HG02852 (cell line): ENCODE measurements at regions not wholly inside any gene's neighbourhood (a gene's known extent, or its start where the extent isn't known, plus 50 kb on each side); places are given as distances from the start of the nearest gene placed in this dataset.
A peak's percentile ranks its signal among the peaks of the same experiment; 100 is the strongest.
"Not testable (repeated sequence)": the region's sequence is repeated elsewhere in the genome, so short reads cannot be mapped to it uniquely, and the experiment has no call there.

Experiments
- ATAC-seq: cut with Tn5 transposase; IDR thresholded peaks from one replicate; pipeline ENCODE4 v1.9.1; 2021; ENCODE audit warnings: mild to moderate bottlenecking, moderate library complexity; ENCODE audit not compliant: unreplicated experiment

GRCh38 chr13:44887515-44887914, 101.8 kb downstream of the NUFIP1 start:
- no peak for ATAC-seq

- ATAC-seq = no peak
Observed at GRCh38 chr13:44884076-44884729, 105.1 kb downstream of the NUFIP1 start.

- ATAC-seq = no peak
Observed at GRCh38 chr13:44879452-44880058, 109.7 kb downstream of the NUFIP1 start.

GRCh38 chr13:44876782-44877324, 112.4 kb downstream of the NUFIP1 start:
- ATAC-seq = no peak

GRCh38 chr13:44874886-44875630, 114.2 kb downstream of the NUFIP1 start:
- no peak for ATAC-seq

GRCh38 chr13:44874176-44874575, 115.1 kb downstream of the NUFIP1 start:
- no peak for ATAC-seq

GRCh38 chr13:44873461-44873860, 115.8 kb downstream of the NUFIP1 start:
- no peak for ATAC-seq

GRCh38 chr13:44872751-44873150, 116.5 kb downstream of the NUFIP1 start:
- no peak for ATAC-seq

- no peak for ATAC-seq
Observed at GRCh38 chr13:44870456-44870929, 118.8 kb downstream of the NUFIP1 start.

GRCh38 chr13:44869167-44869566, 120.1 kb downstream of the NUFIP1 start:
- ATAC-seq = no peak

GRCh38 chr13:44868397-44868796, 120.9 kb downstream of the NUFIP1 start:
- peak; percentile 91 for ATAC-seq

- no peak for ATAC-seq
Observed at GRCh38 chr13:44867825-44868224, 121.4 kb downstream of the NUFIP1 start.

- no peak for ATAC-seq
Observed at GRCh38 chr13:44866411-44866911, 122.8 kb downstream of the NUFIP1 start.

GRCh38 chr13:44865722-44866410, 123.4 kb downstream of the NUFIP1 start:
- ATAC-seq = no peak

GRCh38 chr13:44863641-44864040, 125.6 kb downstream of the NUFIP1 start:
- not testable (repeated sequence) for ATAC-seq

GRCh38 chr13:44860454-44860853, 128.8 kb downstream of the NUFIP1 start:
- ATAC-seq = no peak

- ATAC-seq = no peak
Observed at GRCh38 chr13:44857736-44858135, 131.5 kb downstream of the NUFIP1 start.

- no peak for ATAC-seq
Observed at GRCh38 chr13:44857061-44857460, 132.2 kb downstream of the NUFIP1 start.

- no peak for ATAC-seq
Observed at GRCh38 chr13:44855860-44856259, 133.4 kb downstream of the NUFIP1 start.

GRCh38 chr13:44854313-44855060, 134.8 kb downstream of the NUFIP1 start:
- ATAC-seq = no peak
